Activated CD8-positive, alpha-beta T cell treated with anti-CD3 and anti-CD28 coated beads for 36 hours (primary cell): ENCODE measurements at regions not wholly inside any gene's neighbourhood (a gene's known extent, or its start where the extent isn't known, plus 50 kb on each side); places are given as distances from the start of the nearest gene placed in this dataset.

Experiments used
- ATAC-seq: fragments of 200-7000 bp; cut with Tn5 transposase; one replicate; pipeline ENCODE4 v1.10.0; 2021; ENCODE audit warnings: mild to moderate bottlenecking, moderate library complexity
- CTCF ChIA-PET: fragments of 350-600 bp; sonication (Branson Sonifier 250); formaldehyde crosslinking; loops from one replicate; lab custom pipeline; 2021; ENCODE audit warnings: antibody characterized with exemption; lab: Charles Lee
- POLR2A ChIA-PET: fragments of 350-600 bp; sonication (Branson Sonifier 250); formaldehyde crosslinking; loops from one replicate; lab custom pipeline; 2021; ENCODE audit warnings: antibody characterized with exemption; lab: Charles Lee
- DNase-seq: peaks from one replicate; pipeline ENCODE4 v3.0.0-alpha.2; 2020
- H3K27ac Mint-ChIP-seq: one replicate; pipeline ENCODE4 v1.8.0; 2021; ENCODE audit warnings: mild to moderate bottlenecking, mixed read lengths
- H3K27me3 Mint-ChIP-seq: one replicate; pipeline ENCODE4 v1.8.0; 2021; ENCODE audit warnings: mixed read lengths
- H3K36me3 Mint-ChIP-seq: one replicate; pipeline ENCODE4 v1.8.0; 2021; ENCODE audit warnings: low read depth, mixed read lengths
- H3K4me1 Mint-ChIP-seq: one replicate; pipeline ENCODE4 v1.8.0; 2021; ENCODE audit warnings: low read depth, mixed read lengths
- H3K4me3 Mint-ChIP-seq: one replicate; pipeline ENCODE4 v1.8.0; 2021; ENCODE audit warnings: mild to moderate bottlenecking, moderate library complexity, mixed read lengths
- H3K9me3 Mint-ChIP-seq: one replicate; pipeline ENCODE4 v1.8.0; 2021; ENCODE audit warnings: mixed read lengths
- CTCF ChIP-seq: fragments of 200-600 bp; IDR thresholded peaks from one replicate; pipeline ENCODE4 v1.8.0; 2022; ENCODE audit warnings: antibody characterized with exemption, mild to moderate bottlenecking
- intact Hi-C: fragments of 100-400 bp; cut with micrococcal nuclease; formaldehyde crosslinking; loops from one replicate; pipeline ENCODE4 v1.10.0; 2022

- no peak for TF ChIP-seq CTCF
- CTCF ChIA-PET, result no interaction called here
- H3K36me3 Mint-ChIP-seq, result no peaks in the 10 kb centered on the region
Measured at GRCh38 chr14:42353315-42353714, 746.6 kb downstream of the LRFN5 start.

DNA sequence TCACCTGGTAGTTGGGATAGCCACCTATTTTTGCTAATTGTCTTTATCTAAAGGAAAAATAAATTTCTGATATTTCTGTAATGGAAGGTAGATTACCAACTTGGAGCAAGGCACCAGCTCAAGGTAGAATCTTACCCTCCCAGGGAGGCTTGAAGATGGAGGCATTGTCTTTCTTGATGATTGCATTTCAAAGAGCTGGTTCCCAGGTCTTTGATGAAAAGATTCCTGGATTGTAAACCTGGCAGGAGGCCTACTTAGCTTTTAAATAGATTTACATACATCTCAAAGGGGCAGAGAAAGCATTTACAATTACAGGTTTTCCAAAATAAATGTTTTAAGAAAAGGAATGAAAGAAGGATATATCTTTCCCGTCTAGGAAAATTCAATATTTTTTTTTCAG is 729.2 kb downstream of the LRFN5 start:
- DNase-seq (no peak), ATAC-seq (no peak)
- CTCF ChIA-PET, result no interaction called here
- no peaks in the 10 kb centered on the region for H3K36me3 Mint-ChIP-seq
- no peak for TF ChIP-seq CTCF
- H3K4me1 Mint-ChIP-seq, result no peaks in the 10 kb centered on the region
- no peak overlapping the region for H3K27ac Mint-ChIP-seq
- H3K9me3 Mint-ChIP-seq, result no peaks in the 10 kb centered on the region
- no peak overlapping the region for H3K4me3 Mint-ChIP-seq
- H3K27me3 Mint-ChIP-seq, result no peaks in the 10 kb centered on the region
- POLR2A ChIA-PET, result no interaction called here
- intact Hi-C loops, result no loop called here

More at GRCh38 chr14:42353315-42353714, 746.6 kb downstream of the LRFN5 start:
- Mint-ChIP-seq H3K27me3 (no peaks in the 10 kb centered on the region), H3K4me3 (no peak overlapping the region), H3K4me1 (no peaks in the 10 kb centered on the region), H3K9me3 (no peaks in the 10 kb centered on the region), H3K27ac (no peak overlapping the region)
- no peak for ATAC-seq
- intact Hi-C loops, result no loop called here
- no peak for DNase-seq
- POLR2A ChIA-PET, result no interaction called here

DNA sequence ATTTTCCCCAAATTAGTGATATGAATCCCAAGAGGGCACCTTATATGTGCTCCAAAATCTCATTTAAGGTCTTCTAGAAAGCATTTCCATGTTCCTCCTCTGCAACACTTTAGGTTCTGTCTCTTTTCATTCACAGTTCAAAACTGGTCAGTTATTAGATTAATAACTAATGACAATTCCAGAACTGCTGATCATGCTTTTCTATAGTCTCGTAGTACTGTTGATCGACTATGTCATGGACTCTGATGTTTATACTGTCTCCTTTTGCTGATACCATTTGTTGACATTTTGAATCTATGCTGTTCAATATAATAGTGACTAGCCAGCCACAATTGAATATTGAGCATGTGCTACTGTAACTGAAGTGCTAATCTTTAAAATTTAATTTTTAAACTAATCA is 728.3 kb downstream of the LRFN5 start:
- CTCF ChIA-PET, result no interaction called here
- Mint-ChIP-seq H3K9me3 (no peaks in the 10 kb centered on the region), H3K36me3 (no peaks in the 10 kb centered on the region), H3K4me3 (no peak overlapping the region), H3K27me3 (no peaks in the 10 kb centered on the region), H3K4me1 (no peaks in the 10 kb centered on the region), H3K27ac (no peak overlapping the region)
- POLR2A ChIA-PET, result no interaction called here
- intact Hi-C loops, result no loop called here
- DNase-seq (no peak), ATAC-seq (no peak)
- no peak for TF ChIP-seq CTCF

DNA sequence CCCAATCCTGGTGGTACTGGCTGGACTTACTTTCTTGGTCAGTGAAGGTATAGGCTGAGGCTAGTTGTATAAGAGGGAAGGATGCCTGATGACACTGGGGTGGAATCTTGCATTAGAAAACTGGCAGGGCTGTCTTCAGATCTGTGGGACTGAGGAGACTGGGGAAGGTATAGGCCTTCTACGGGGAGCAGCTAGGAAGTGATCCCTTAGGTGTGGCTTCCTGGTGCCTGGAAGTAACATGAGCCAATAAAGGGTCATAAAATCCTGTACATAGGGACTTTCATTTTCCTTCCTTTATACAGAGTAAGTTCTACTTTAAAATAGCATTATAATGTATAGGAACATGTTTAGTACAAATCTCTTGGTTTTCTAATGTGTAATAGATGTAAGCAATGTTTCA is 716.8 kb downstream of the LRFN5 start:
- H3K27me3 Mint-ChIP-seq, result no peaks in the 10 kb centered on the region

More for the DNA sequence above, 716.8 kb downstream of the LRFN5 start:
- Mint-ChIP-seq H3K4me1 (no peaks in the 10 kb centered on the region), H3K4me3 (no peak overlapping the region), H3K36me3 (no peaks in the 10 kb centered on the region), H3K27ac (no peak overlapping the region), H3K9me3 (peaks cover 10% of the 10 kb centered on the region)
- TF ChIP-seq CTCF, result no peak
- ChIA-PET POLR2A (no interaction called here), CTCF (no interaction called here)
- no peak for ATAC-seq
- DNase-seq, result no peak
- intact Hi-C loops, result no loop called here
